HG03159 (cell line): ENCODE measurements at regions not wholly inside any gene's neighbourhood (a gene's known extent, or its start where the extent isn't known, plus 50 kb on each side); places are given as distances from the start of the nearest gene placed in this dataset.

Experiments
- ATAC-seq: cut with Tn5 transposase; IDR thresholded peaks from one replicate; pipeline ENCODE4 v1.9.1; 2021; ENCODE audit warnings: mild to moderate bottlenecking, moderate library complexity; ENCODE audit not compliant: unreplicated experiment

DNA sequence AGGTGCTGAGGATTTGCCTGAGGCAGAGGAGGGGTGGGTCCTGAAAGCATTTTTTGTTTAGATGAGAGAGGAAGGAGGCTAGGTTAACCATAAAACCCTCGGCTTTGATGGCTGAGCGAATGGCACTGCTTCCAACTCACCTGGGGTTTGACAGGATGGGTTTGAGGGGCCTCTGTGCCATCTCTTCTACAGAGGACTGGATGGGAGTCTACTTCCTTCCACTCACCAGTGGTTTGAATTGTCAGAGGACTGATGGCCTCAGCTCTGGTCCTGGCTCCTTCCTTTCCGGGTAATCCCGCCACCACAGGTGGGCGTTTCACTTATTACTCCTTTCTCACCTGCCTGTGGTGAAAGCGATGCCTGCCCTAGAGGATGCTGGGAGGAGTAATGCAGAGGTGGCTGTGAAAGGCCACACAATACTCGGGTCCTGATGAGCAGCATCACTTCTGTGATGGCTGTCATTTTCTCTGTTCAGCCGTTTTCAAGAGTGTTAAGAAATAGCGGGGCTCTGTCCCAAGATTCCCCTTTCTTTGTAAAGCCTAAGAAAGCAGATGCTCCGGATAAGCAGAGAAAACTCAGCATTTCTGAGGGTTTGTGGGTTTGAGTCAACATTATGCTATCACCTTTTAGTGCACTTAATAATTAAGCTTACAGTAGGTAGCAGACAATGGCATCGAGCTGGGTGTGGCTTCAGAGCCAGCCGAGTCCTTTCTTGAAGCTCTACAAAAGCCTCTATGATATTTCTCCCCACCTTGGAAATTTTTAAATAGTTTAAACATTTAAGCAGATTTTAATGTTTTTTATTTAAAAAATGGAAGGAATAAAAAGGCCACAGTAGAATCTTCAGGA, 220.7 kb downstream of the HLX start:
- ATAC-seq: no peak

DNA sequence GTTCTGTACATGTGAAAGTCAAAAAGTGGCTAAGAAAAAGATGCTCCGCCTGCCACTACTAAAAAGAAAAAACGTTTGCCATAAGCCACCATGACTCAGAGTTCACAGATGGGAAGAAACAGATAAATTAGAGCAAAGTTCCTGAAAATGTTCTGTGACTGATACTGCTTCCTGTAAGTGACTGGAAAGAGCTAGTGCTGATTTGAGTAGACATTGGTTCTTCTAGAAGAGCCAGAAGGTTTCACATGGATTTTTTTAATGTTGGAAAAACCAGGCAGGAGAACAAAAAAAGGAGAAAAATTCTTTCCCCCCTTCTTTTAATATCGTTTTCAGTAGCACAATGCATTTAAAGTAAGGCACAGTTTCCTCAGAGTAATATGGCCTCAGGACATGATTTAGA, 221.4 kb downstream of the HLX start:
- no peak for ATAC-seq

DNA sequence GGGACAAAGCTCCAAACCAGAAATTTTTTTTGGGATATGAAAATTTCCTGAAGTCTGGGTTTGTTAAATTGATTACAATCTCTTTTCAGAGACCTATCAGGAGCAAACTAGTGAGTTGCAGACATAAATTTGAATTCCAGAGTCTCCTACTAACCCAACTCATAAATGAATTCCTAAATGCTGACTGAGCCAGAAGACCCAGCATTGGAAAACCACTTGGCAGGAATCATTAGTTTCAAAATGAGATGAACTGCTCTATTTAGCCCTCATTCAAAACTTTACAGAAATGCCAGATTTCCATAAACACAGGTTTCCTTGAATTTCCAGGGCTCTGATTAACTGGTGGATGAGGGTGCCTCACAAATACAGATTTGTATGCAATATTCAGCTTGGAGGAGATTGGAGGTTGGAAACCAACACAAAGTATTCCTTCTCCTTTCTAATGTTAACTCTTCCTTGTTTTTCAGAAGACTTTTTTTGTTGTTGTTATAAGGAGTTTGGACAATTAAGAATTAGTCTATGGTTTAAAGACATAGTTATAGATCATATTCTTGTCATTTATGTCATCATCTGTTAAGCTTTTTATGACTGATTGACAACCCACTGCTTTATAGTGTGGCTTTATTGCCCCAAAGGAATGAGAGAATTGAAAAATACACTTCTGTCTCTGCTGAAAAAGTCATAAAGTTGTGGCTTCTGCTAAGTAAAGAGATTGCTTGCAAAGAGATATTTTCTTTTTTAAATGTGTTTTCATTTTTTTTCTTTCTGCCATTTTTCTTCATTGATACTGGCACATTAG, 222.8 kb downstream of the HLX start:
- no peak for ATAC-seq

DNA sequence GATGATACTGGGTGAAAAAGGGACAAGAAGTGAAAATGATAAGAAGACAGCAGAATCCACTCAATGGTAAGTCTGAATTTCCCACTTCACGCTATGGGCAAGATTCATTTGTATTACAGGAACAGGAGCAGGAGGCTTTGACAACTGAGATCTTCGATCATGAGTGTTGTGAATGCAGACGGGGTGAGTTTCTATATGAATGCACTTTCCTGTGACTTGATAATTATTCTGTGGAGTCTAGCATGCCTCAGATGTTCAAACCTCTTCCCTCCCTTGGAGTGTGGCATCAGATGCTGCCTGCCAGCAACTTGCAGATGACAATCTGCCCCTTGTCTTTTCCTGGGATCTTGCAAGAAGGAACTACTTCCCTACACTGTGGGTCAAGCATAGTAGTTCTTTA, 225.4 kb downstream of the HLX start:
- ATAC-seq: no peak

DNA sequence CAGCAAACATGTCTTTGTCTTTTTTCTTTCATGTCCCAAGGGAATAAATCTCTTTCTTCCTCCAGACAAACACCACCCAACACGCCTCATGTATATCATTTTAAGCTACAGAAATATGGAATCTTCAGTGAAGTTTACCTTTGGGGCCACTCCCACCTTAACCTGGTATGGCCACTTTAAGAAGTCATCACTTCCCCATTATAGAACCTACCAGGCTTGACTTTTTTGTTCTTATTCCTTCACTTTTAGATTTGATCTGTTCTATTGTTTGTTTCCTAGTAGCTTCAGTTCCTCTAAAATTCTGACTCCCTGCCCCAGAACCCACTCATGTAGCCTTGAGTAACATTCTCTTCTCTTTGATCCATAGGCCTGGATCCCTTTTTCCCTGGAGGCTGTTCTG, 226.3 kb downstream of the HLX start:
- no peak for ATAC-seq

DNA sequence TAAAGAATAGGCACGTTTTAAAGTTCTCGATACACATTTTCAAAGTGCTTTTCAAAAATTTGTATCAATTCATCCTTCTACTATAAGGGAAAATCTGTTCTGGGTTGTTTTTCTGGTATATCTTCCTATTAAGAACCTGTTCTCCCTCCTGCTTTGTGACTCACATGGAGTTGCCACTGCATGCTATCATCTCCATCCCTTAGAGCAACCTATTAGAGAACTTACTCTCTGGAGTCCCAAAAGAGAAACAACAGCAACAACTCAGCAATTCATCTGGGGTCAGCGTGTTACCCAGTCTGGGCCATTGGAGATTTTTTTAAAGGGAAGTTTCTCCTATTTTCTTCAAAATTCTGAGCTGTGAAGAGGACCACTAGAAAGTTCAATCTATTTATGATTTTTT, 227.4 kb downstream of the HLX start:
- no peak for ATAC-seq

DNA sequence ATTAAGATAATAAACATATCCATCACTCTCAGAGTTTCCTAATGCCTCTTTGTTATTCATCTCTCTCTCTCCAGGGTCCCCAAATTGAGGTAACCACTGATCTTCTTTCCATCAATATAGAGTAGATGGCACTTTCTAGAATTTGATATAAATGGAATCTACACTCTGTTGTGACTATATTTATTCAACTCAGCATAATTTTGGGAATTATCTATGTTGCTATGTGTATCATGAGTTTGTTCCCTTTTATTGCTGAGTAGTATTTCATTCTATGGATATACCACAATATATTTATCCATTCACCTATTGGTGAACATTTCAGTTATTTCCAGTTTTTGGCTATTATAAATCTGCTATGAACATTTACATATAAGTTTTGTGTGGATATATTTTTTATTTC, 230.7 kb downstream of the HLX start:
- ATAC-seq: no peak

DNA sequence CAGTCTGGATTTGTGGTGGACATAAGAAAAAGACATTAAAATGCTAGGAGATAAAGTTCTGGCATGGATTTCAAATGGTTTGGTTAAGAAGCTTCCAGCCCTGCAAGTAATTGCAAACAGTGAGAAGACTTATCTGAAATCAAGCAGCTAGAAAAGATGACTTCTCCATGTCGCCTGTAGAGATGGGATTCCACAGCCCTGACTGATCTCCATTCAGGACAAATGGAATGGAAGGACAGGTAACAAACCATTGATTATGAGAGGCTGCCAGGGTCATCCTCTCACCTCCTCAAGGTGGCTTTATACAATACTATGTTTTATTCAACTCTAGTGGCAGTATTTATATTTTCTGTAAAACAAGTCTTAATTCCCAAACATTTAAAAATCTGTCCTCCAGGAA, 237.9 kb downstream of the HLX start:
- no peak for ATAC-seq

DNA sequence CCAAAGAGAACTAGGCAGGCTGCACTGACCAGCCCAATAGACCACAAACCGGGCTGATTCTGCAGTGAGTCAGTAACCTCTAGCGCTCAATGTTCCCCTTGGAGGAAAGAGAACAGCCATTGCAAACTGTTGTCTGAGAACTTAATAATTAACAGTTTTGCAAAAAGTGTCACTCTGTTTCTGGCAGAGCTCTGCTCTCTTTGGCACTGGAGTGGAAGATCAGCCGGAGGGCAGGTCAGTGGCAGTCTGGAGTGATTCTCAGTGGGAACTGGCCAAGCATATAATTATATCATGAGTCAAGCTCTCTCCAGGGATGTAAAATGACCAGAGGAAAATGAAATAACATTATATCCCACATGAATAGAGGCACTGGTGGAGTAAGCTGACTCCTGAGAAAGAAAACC, 238.3 kb downstream of the HLX start:
- no peak for ATAC-seq

DNA sequence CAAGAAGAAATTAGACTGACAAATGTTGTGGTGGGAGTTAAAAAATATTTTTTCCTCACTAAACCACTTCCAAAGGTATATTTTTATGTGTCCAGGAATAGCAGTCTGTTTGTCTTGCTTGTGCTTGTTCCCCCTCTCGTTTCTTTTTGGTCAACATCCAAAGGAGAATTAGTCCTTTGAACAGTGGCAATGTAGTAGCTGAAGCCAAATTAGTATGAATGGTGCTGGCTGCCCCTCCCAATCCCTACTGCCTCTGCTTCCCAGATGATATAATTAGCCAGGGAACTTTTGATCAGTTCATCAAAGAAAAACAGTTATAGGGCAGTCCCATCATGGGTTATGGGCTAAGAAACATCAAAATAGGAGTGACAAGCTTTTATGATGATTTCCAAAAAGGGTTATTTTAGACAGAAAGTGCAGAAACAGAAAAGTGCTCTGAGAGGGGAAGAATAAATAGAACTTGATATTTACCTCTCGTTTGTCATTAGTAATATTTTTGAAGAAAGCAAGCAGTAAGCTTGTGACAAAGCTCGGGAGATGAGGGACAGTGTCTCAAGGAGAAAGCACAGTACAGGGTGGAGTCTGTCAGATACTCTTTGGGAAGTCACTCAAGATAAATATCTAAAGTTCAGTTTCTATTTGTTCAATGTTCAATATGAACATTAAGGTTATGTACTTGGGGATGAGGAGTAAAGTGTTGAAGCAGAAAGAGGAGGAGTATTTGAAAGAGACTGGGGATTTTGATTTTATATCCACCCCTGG, 239.1 kb downstream of the HLX start:
- no peak for ATAC-seq

DNA sequence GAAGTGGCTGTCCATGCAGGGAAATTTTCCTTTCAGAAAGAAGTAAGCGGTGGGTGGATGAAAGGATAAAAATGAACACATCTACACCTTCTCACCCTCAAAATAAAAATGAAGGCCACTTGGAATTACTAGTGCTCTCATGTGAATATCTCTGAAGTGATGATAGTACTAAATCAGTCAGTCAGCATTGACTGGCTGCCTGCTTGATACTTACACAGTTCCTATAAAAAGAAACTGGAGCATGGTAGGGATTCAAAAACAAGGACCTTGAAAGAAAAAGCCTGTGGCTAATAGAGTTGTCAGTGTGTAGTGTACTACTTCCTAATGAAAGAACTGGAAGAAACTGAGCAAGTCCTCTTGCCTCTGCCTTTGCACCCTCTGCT, 239.7 kb downstream of the HLX start:
- ATAC-seq: no peak

DNA sequence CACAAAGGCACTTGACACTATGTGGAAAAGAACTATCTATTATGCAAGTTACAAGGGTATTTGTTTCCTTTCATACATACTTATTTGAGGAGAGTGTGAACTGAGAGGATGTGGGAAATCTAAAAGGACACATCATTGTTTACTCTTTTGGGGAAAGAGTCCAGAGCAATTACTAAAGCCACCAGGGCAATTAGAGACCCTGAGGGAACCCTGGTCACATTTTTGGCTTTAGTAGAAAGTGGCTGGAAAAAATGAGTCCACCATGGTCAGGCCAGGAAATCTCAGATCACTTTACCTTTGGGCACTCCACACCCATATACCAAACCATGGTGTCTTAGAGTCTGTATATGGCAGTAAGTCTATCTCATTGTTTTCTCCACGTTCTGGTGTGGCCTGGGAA, 243.3 kb downstream of the HLX start:
- no peak for ATAC-seq

DNA sequence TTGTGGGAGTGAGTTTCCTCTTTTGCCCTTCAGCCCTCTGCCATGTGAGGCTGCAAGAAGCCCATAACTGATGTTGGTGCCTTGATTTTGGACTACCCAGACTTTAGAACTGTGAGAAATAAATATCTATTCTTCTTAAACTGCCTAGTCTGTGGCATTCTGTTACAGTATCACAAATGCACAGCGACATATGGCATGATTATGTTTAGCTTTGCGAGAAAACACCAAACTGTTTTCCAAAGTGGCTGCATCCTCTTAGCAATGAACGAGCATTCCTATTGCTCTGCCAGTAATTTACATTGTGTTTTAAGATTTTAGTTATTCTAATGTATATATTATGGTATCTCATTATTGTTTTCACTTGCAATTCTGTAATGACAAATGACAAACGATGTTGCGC, 246.7 kb downstream of the HLX start:
- no peak for ATAC-seq

DNA sequence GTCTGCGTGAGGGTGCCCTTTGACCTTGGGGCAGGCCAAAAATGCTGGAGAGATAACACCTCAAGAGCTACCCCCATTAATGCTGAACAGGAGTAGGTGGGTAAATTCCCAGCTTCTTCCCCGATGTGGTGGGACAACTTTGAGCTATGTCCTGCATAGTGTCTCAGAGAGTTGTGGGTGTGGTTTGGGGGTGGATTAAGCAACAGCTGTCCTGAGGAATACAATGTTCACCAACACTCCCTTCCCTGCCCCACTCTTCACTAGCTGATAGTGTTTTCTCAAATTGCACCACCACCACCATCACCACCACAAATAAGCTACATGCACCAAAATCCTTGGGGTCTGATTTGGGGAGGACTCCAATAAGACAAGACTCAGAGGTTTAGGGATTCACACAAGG, 258.4 kb downstream of the HLX start:
- ATAC-seq: no peak

DNA sequence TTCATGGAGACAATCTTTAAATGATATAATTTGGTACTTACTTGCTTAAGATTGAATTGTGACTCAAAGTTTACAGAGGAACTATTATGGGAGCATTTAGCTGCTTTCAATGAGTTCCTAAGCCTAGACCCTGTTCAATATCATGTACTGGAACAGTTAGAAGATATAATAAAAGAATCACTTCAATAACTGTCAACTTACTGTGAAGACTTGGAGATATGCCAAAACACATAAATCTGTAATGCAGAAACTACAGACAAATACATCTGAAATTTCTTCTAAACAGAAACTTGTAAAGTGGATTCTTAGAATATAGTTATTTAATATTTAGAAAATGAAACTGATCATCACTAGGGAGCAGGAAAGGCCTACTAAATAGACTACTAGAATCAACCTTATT, 259.3 kb downstream of the HLX start:
- ATAC-seq: no peak

DNA sequence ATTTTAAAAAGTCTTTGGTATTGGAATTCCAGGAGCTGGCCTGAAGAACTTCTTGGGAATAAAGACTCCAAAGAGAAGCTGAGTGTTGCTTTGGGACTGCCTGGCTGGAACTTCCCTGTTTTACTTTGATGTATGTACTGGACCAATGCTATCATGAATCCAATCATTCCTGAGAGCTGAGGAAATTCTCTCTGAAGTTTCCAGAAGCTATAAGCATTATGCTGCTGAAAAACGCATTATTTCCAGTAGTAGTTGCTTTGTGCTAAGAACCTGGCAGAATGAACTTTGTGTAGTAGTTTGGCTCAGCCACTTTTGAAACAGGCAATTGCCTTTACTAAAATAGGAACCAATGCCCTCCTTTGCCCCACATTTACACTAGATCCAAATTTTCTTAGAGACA, 260.7 kb downstream of the HLX start:
- no peak for ATAC-seq

DNA sequence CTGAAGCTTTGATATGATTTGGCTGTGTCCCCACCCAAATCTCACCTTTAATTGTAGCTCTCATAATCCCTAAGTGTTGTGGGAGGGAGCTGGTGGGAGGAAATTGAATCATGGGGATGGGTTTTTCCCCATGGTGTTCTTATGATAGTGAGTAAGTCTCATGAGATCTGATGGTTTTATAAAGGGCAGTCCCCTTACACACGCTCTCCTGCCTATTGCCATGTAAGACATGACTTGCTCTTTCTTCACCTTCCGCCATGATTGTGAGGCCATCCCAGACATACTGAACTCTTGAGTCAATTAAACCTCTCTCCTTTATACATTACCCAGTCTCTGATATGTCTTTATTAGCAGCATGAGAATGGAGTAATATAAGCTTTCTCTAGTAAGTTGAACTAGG, 261.9 kb downstream of the HLX start:
- no peak for ATAC-seq

DNA sequence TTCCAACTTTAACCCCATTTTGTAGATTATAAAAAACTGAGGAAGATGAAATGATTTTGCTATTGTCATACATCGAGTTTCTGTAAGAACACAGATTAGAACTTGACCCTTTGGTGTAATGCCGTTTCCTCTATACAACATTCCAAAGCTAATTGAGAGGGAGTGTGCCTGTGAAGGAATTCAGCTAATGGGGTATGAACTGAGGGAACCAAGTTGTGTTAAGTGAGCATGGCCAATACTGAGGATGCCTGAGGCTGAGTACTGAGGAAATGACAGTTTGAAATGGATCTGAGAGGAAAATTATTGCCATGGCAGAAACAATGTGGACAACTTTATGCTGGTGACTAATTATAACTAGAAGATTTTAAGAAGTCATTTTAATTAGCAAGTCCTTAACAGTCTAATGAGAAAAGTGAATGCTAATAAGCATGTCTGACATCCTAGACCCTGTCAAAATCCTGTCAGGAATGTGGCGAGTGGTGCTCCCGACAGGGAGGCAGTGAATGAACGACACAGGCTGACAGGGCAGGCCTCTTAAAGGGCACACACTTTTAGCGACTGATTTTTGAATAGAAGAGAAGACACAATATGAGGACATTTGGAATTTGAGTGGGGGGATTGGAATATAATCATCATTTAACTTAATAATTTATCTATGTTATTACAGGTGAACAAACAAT, 262.5 kb downstream of the HLX start:
- ATAC-seq: no peak

DNA sequence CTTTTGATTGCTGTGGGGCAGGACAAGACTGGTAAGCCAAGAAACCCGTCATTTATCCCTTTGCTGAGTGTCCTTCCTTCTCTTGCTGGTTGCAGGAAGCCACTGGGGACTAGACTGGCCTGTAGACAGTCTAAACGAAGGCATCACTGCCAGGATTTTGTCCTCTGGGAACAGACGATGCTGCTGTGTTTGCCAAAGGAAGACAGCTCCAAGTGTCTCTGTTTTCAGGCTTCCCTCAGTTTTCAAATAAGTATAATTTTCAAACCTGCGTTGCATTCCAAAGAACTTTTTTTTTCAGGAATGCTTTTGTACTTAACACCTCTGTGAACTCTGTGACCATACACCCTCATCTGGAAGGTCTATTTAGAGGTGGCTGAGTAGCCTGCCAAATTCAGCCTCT, 269.4 kb downstream of the HLX start:
- no peak for ATAC-seq

DNA sequence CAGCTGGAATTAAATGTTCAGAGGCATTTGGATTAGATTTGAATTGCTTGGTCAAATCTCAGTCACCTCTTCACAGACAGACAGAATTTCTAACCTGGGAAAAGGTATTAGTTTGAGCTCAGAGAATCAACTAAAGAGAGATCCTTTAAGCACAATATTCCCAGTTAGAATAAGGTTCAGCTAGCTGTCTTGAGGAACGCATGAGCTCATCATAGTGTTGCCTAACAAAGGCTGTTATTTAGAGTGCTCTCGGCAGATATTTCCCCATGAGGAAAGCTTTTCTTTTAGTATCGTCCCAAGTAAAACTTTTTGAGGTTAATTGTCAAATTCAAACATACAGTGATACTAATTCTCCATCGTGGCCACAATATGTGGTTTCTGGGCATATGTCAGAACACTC, 269.9 kb downstream of the HLX start:
- ATAC-seq: no peak

DNA sequence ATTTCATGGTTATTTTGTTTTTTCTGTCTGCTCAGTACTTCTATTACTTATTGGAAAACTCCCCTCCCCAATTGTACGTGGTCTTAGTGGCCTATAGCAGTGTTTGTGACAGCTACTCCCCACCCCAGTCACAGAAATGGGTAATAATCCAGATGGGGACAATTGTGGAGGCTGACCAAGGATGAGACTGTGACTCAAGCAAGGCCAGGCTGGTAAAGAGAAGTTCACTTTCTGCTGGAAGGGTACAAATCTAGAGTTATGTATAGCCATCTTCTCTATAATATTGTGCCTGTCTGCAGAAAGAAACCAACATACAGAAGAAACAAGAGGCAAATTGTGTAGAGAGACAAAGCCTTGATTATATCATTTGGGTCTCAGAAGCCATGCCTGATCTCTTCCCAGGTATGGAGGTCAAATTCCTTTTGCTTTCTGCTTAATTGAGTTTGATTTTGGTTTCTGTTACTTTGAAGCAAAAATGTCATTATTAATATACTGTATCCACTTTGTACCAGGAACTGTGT, 270.4 kb downstream of the HLX start:
- no peak for ATAC-seq
